Right hindlimb (tissue), 1 donor: ENCODE measurements at regions not wholly inside any gene's neighbourhood (a gene's known extent, or its start where the extent isn't known, plus 50 kb on each side); places are given as distances from the start of the nearest gene placed in this dataset.
"Not testable (repeated sequence)": the region's sequence is repeated elsewhere in the genome, so short reads cannot be mapped to it uniquely, and the experiment has no call there.

Experiments used
- DNase-seq: peaks from one replicate; pipeline ENCODE4 v3.0.0-alpha.2; 2018

- peak; percentile 48 for DNase-seq
Measured at GRCh38 chr14:80055667-80056496, 155.4 kb downstream of the DIO2 start.

- DNase-seq = no peak
Measured at GRCh38 chr14:80055226-80055625, 156.1 kb downstream of the DIO2 start.

GRCh38 chr14:80054020-80054419, 157.3 kb downstream of the DIO2 start:
- DNase-seq = no peak

- no peak for DNase-seq
Measured at GRCh38 chr14:80049055-80049454, 162.2 kb downstream of the DIO2 start.

- no peak for DNase-seq
Measured at GRCh38 chr14:80047761-80048160, 163.5 kb downstream of the DIO2 start.

DNA sequence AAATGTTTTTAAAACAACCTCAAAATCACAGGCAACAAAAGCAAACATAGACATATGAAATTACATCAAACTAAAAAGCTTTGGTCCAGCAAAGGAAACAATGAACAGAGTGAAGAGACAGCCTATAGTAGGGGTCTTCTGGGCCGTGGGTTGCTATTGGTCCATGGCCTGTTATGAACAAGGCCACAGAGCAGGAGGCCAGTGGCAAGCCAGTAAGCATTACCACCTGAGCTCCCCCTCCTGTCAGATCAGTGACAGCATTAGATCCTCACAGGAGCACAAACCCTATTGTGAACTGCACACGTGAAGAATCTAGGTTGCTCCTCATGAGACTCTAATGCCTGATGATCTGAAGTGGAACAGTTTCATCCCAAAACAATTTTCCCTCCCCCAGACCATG, 174.0 kb downstream of the DIO2 start:
- DNase-seq = no peak

- DNase-seq = no peak
Measured at GRCh38 chr14:80024417-80024816, 186.9 kb downstream of the DIO2 start.

- not testable (repeated sequence) for DNase-seq
Measured at GRCh38 chr14:80018476-80018875, 192.8 kb downstream of the DIO2 start.

GRCh38 chr14:80017795-80018194, 193.5 kb downstream of the DIO2 start:
- peak; percentile 21 for DNase-seq

GRCh38 chr14:80010245-80010644, 201.1 kb downstream of the DIO2 start:
- DNase-seq = not testable (repeated sequence)

DNA sequence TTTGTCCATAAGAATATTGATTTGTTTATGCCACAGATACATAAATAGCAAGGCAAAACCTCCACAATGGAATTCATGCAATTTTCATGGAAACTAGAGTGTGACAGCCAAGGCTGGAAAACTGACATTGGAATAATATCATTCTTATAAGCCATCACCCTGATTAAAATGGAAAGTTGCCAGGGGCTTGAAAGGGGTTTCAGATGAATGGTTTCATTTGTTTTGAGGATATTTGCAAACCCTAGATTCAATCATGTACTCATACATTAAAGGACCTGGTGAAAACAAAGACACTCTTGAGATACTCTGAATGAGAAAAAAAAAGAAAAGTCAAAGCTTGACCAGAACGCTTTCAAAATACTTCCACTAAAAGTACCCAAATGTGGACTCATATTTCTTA, 205.7 kb downstream of the DIO2 start:
- DNase-seq = no peak

- DNase-seq = no peak
Measured at GRCh38 chr14:80004871-80005270, 206.4 kb downstream of the DIO2 start.

DNA sequence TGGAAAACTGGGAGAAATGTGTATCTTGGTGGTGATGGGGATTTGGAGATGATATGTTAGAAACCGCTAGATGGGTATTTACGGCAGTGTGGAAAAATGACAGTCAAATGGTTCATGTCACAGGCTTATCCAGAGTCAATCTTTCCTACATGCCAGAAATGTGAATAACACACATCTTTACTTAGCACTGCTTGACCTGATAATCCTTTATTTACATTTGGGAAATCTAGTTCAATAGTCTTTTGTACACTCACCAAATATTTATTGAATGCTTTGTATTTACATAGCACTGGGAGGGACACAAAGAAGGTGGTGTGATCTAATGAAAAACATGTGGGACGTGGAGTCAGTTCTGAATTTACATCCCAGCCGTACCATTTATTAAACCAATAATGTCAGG, 208.2 kb downstream of the DIO2 start:
- no peak for DNase-seq

DNA sequence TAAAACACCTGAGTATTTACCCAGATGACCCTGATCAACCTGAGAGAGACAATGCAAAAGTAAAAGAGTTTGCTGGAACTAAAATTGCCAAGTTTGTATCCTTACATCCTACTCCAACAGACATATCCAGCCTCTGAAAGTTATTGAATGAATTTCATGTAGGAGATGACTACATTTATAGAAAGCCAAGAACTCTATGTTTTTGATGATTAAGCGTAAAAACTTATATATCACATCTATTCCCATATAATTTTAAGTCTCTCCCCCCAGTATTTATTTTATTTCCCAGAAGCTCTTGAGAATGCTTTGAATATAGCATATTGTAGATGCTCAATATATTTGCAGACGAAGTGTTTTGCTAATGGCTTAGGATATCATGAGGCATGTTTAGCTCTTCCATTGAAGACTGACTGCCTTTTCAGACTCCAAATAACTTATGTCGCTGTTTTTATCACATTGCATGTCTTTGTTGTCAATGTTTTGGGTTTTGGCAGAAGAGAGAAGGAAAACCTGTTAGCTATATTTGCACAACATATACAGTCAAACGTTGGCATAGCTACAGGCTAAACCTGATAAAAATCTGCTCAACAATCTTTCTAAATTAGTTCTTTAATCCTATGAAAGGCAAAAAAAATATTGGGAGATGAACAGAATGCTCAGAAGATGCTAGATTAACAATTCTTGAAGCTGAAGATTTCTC, 213.6 kb downstream of the DIO2 start:
- no peak for DNase-seq

GRCh38 chr14:79992407-79993198, 218.7 kb downstream of the DIO2 start:
- DNase-seq = no peak

DNA sequence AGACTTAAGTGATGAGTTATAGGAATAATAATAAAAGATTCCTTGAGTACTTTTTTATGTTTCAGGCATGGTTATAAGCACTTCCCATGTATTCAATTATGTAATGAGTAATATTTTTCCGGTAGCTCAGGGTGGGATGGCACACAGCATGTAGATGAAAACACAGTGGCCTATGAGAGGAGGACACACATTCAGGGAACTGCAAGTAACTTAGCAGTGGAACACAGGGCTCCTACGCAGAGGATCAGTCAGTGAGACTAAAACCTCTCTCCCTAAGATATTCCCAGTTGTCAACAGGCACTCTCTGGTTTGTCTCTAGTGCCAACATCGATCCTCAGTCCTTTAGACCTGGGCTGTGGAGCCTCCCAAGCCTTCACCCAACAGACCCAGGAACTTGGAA, 219.4 kb downstream of the DIO2 start:
- DNase-seq = no peak

GRCh38 chr14:79989990-79990389, 221.3 kb downstream of the DIO2 start:
- no peak for DNase-seq

GRCh38 chr14:79986251-79986650, 225.1 kb downstream of the DIO2 start:
- DNase-seq = no peak

DNA sequence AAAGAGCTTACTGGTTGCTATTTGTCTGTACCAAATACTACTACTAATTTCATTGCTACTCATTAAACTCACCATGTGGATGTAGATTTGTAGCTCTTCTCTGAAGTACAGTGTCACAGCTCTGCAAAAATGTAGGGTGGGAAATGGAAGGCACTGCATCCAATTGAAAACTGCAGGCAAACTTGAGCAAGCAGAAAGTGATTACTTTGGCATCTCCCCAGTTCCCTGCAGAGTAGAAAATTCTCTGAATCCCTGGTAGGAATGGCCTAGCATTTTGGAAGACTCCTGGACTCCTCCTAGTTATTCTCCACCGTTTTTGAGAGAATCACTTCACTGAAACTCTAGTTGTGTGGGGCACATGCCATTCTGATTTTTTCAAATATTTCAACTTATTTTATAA, 239.1 kb downstream of the DIO2 start:
- DNase-seq = no peak

GRCh38 chr14:79971330-79971729, 240.0 kb downstream of the DIO2 start:
- no peak for DNase-seq

GRCh38 chr14:79967453-79967852, 243.9 kb downstream of the DIO2 start:
- DNase-seq = no peak

DNA sequence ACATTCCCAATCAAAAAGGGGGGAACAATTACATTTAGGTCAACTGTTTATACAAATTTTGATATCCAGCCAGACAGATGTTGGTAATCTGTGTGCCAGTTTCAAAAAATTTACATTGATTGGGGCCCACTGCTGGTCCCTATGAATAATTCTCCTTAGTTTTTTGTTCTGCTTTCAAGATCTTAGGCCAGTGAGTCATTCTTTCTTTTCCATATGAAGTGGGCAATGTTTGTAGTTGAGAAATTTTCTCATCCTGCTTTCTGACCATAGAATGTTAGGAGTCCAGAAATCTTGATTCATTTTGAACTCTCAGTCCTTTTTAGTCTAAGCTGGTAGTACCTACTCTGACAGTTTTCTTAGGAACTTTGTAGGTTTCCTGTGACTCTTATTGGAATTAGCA, 244.3 kb downstream of the DIO2 start:
- DNase-seq = no peak

GRCh38 chr14:79965896-79966295, 245.4 kb downstream of the DIO2 start:
- no peak for DNase-seq

DNA sequence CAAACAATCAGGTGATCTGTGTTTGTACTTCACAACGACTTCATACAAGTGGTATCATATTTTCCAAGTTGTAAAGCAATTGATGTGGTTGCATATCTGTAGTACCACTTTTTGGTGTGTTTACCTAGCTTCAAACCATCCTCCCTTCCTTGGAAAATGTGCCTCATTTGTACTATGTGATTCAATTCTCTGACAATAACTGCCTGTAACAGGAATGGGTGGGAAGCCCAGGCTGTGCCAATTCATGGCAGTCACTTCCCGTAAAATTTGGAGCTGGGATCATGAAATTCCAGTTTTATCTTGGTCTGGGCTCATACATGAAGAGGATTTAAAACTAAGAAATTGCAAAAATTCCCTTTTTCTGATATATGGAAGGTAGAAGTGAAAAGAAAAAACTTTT, 250.1 kb downstream of the DIO2 start:
- DNase-seq = no peak
